ENCODE measurements at regions not wholly inside any gene's neighbourhood (a gene's known extent, or its start where the extent isn't known, plus 50 kb on each side); places are given as distances from the start of the nearest gene placed in this dataset.
"Not testable (repeated sequence)": the region's sequence is repeated elsewhere in the genome, so short reads cannot be mapped to it uniquely, and the experiment has no call there.

DNA sequence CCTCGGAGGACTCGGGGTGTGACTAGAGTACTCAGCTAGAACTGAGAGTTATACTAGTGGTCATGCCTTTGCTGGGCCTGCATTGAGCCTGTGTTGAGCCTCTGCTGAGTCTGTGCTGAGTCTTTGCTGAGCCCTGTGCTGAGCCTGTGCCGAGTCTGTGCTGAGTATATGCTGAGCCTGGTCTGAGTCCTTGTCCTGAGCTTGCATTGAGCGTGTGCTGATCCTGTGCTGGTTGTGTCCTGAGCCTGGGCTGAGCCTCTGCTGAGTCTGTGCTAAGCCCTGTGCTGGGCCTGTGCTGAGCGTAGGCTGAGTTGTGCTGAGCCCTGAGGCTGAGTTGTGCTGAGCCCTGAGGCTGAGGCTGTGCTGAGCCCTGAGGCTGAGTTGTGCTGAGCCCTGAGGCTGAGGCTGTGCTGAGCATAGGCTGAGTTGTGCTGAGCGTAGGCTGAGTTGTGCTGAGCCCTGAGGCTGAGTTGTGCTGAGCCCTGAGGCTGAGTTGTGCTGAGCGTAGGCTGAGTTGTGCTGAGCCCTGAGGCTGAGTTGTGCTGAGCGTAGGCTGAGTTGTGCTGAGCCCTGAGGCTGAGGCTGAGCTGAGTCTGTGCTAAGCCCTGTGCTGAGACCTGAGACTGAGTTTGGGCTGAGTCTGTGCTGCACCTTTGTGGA is 89.4 kb downstream of the MALL start:
- H3K27me3 ChIP-seq; H3K4me3 ChIP-seq; intact Hi-C loops (cut with DNase I); H3K9me3 ChIP-seq (replicated peaks in 1 of 3); DNase-seq; H3K27ac ChIP-seq; H3K4me1 ChIP-seq (replicated peaks in 1 of 2); H3K36me3 ChIP-seq (replicated peaks in 1 of 2): not testable (repeated sequence)
- WGBS, 4 donors: 79 to 94% methylated on average over 5 of the region's 8 CpGs; no CpG with 5 or more reads in 2 of the 4 donors

DNA sequence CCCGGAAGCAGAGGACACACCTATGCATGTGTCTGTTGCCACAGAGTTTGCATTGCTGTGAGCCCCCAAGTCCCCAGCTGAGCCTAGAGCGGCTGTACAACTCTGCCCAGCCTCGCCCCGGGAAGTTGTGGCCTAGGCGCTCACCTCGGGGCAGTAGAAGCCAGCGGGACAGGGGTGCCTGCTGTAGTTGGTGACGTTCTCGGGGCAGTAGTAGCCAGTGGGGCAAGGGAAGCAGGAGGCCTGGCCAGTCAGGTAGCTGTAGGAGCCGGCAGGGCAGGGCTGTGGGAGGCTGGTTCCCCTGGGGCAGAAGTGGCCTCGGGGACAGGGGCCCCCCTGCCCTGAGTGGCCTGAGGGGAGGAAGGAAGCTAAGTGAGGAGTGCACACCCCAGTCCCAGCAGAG is 87.2 kb downstream of the MALL start:
- H3K27me3 ChIP-seq; H3K27ac ChIP-seq; H3K9me3 ChIP-seq (replicated peaks in 1 of 3); DNase-seq; H3K36me3 ChIP-seq (replicated peaks in 1 of 2); H3K4me1 ChIP-seq (replicated peaks in 1 of 2); intact Hi-C loops (cut with DNase I); H3K4me3 ChIP-seq: not testable (repeated sequence)
- 83 to 96% (median 91%) methylated on average over 8 to 10 of the region's 11 CpGs; no CpG with 5 or more reads in 1 of the 4 donors for WGBS, 4 donors

DNA sequence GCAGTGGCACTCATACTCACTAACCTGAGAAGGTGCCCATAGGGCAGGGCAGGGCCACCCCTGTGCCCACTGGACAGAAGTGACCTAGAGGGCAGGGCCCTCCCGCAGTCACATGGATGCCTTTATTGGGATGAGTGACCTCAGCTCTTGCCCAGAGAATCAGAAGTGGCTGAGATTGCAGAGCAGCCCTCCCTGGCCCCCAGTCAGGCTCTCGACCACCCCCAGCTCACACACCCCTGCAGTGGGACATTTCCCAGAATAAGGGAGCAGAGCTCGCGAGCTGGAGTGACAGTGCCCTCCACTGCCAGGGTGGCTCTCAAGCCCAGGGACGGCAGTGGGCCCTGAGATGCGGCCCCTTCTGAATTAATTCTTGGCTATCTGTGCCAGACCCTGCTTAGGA is 84.7 kb downstream of the MALL start:
- DNase-seq; H3K9me3 ChIP-seq (replicated peaks in 1 of 3); H3K27ac ChIP-seq; H3K36me3 ChIP-seq (replicated peaks in 1 of 2); H3K4me1 ChIP-seq (replicated peaks in 1 of 2); H3K4me3 ChIP-seq; intact Hi-C loops (cut with DNase I); H3K27me3 ChIP-seq: not testable (repeated sequence)
- 87 to 94% (median 92%) methylated on average over 3 of the region's 6 CpGs; no CpG with 5 or more reads in 1 of the 4 donors for WGBS, 4 donors

DNA sequence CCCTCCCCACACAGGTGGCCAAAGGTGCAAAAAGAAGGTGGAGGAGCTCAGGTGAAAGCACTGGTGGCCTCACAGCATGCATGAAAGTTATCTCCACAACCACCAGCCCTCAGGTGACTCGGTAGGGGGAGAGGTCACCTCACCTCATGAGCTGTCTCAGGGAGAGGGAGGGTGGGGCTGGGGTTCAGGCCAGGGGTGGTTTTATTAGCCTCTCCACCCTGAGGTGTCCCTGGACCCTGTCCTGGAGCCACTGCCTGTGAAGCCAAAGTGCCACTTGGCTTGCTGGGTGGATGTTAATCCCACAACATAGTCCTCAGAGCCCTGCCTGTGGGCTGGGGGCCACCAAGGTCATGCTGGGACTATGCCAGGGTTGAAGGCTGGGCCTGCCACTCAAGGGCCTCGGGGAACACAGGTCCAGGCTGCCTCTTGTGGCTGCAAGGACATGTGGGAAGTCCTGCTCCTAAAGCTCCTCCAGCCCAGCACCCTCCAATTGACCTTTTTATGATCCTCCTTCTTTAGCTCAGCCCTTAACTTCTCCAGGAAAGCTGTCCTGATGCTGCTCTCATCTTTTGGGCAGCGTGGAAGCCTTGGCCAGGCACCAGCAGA is 83.8 kb downstream of the MALL start:
- H3K36me3 ChIP-seq (replicated peaks in 1 of 2); DNase-seq; H3K27ac ChIP-seq; H3K27me3 ChIP-seq; intact Hi-C loops (cut with DNase I); H3K4me1 ChIP-seq (replicated peaks in 1 of 2); H3K4me3 ChIP-seq; H3K9me3 ChIP-seq (replicated peaks in 1 of 3): not testable (repeated sequence)
- WGBS, 4 donors: no CpG with 5 or more reads among the region's 3 CpGs

Small RNA genes lying in the stretch of these regions (small RNA-seq; reads per million reads assigned to genes)
- 0 reads per million in 2 donors for gene GPAA1P1
